ENCODE measurements at regions not wholly inside any gene's neighbourhood (a gene's known extent, or its start where the extent isn't known, plus 50 kb on each side); places are given as distances from the start of the nearest gene placed in this dataset.

DNA sequence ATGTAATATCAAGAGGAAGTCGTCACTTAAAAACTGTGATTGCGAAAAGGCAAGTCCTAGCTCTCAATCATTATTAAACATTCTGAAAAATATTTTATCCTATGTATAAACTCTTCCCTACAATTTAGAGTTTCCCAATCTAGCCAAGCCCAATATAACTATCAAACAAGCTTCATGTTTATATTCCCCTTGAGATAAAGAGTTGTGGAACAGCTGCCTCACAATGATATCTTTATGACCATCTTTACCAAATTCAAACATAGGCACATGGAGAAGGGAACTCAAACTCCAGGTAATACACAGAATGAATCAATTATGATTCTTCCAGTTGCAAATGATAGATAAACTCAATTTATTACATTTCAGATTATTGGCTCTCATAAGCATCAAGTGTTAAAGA is 1468.7 kb downstream of the EFNA5 start:
- Histone ChIP-seq H3K4me2 (ENCODE audit: low read depth, low read length) (no peak overlapping the region), H3K9me3 (ENCODE audit: control insufficient read depth, insufficient read depth, low read length) (no peaks in the 10 kb centered on the region), H3K14ac (replicated peaks; ENCODE audit: low read depth, low read length) (no peak overlapping the region), H2BK15ac (ENCODE audit: low read depth, low read length) (no peak overlapping the region), H2AK5ac (ENCODE audit: low read depth, low read length) (no peak overlapping the region), H3K23ac (ENCODE audit: low read depth, low read length) (no peak overlapping the region), H3K56ac (ENCODE audit: extremely low read depth, insufficient read depth, low read length) (no peak overlapping the region), H2AK9ac (replicated peaks; ENCODE audit: low read depth, low read length, poor library complexity) (no peak overlapping the region), H3K27ac (ENCODE audit: insufficient read depth, low read length) (no peak overlapping the region), H2AFZ (replicated peaks; ENCODE audit: low read length, poor library complexity) (no peak overlapping the region), H3K9me1 (ENCODE audit: insufficient read depth, low read length) (no peaks in the 10 kb centered on the region), H2BK5ac (ENCODE audit: low read depth, low read length, poor library complexity, severe bottlenecking) (no peak overlapping the region), H2BK120ac (ENCODE audit: low read depth, low read length) (no peak overlapping the region), H3K36me3 (ENCODE audit: control insufficient read depth, insufficient read depth, low read length) (no peaks in the 10 kb centered on the region), H3K18ac (ENCODE audit: low read depth, low read length) (no peak overlapping the region), H3K9ac (ENCODE audit: low read depth, low read length) (no peak overlapping the region), H4K8ac (ENCODE audit: low read depth in 2 of 2, low read length in 2 of 2) (no peak overlapping the region), H3K4me1 (ENCODE audit: control insufficient read depth, insufficient read depth, low read length) (no peaks in the 10 kb centered on the region), H3K4me3 (ENCODE audit: insufficient read depth, low read depth, low read length) (no peak overlapping the region), H4K20me1 (ENCODE audit: insufficient read depth, low read length) (no peaks in the 10 kb centered on the region), H2BK20ac (ENCODE audit: low read depth, low read length) (no peak overlapping the region), H3K4ac (ENCODE audit: low read depth, low read length) (no peak overlapping the region), H4K5ac (ENCODE audit: low read depth, low read length) (no peak overlapping the region), H4K91ac (ENCODE audit: insufficient read depth, low read depth, low read length) (no peak overlapping the region), H3K79me1 (ENCODE audit: low read depth in 1 of 2, low read length in 2 of 2) (no peaks in the 10 kb centered on the region), H3K27me3 (ENCODE audit: control insufficient read depth, insufficient read depth, low read length) (no peaks in the 10 kb centered on the region)
- intact Hi-C loops (cut with micrococcal nuclease) (no loop called here), in situ Hi-C loops (cut with MboI; ENCODE audit: low sequenced_read_pairs) (no loop called here), dilution Hi-C loops (cut with HindIII; ENCODE audit: low sequenced_read_pairs, unreplicated experiment) (no loop called here)
- TF ChIP-seq RFX5 (IDR thresholded peaks at IDR 0.05; ENCODE audit: low read depth, low read length) (no peak), MAZ (IDR thresholded peaks at IDR 0.05; ENCODE audit: borderline replicate concordance, low read depth, low read length) (no peak), SMC3 (IDR thresholded peaks at IDR 0.05; ENCODE audit: low read depth, low read length) (no peak), CHD1 (IDR thresholded peaks at IDR 0.05; ENCODE audit: low read depth, low read length) (no peak), POLR2A (IDR thresholded peaks at IDR 0.05; ENCODE audit: low read depth, low read length) (no peak), BHLHE40 (IDR thresholded peaks at IDR 0.05; ENCODE audit: low read depth, low read length) (no peak), MXI1 (IDR thresholded peaks at IDR 0.05; ENCODE audit: borderline replicate concordance, low read depth, low read length) (no peak), CEBPB (IDR thresholded peaks at IDR 0.05; ENCODE audit: low read depth, low read length) (no peak), RCOR1 (IDR thresholded peaks at IDR 0.05; ENCODE audit: insufficient replicate concordance, low read length) (no peak), NFE2L2 (IDR thresholded peaks at IDR 0.05; ENCODE audit: low read depth, low read length) (no peak), MAFK (IDR thresholded peaks at IDR 0.05; ENCODE audit: low read depth, low read length) (no peak), RAD21 (IDR thresholded peaks at IDR 0.05; ENCODE audit: low read length) (no peak), FOS (IDR thresholded peaks at IDR 0.05; ENCODE audit: low read depth, low read length) (no peak)
- TF ChIP-seq, protein P1, sequence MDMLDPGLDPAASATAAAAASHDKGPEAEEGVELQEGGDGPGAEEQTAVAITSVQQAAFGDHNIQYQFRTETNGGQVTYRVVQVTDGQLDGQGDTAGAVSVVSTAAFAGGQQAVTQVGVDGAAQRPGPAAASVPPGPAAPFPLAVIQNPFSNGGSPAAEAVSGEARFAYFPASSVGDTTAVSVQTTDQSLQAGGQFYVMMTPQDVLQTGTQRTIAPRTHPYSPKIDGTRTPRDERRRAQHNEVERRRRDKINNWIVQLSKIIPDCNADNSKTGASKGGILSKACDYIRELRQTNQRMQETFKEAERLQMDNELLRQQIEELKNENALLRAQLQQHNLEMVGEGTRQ (IDR thresholded peaks at IDR 0.05; ENCODE audit: low read depth, low read length): no peak
- TF ChIP-seq, protein P2, sequence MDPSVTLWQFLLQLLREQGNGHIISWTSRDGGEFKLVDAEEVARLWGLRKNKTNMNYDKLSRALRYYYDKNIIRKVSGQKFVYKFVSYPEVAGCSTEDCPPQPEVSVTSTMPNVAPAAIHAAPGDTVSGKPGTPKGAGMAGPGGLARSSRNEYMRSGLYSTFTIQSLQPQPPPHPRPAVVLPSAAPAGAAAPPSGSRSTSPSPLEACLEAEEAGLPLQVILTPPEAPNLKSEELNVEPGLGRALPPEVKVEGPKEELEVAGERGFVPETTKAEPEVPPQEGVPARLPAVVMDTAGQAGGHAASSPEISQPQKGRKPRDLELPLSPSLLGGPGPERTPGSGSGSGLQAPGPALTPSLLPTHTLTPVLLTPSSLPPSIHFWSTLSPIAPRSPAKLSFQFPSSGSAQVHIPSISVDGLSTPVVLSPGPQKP (IDR thresholded peaks at IDR 0.05; ENCODE audit: borderline replicate concordance, low read depth, low read length): no peak
- TF ChIP-seq, protein P3, sequence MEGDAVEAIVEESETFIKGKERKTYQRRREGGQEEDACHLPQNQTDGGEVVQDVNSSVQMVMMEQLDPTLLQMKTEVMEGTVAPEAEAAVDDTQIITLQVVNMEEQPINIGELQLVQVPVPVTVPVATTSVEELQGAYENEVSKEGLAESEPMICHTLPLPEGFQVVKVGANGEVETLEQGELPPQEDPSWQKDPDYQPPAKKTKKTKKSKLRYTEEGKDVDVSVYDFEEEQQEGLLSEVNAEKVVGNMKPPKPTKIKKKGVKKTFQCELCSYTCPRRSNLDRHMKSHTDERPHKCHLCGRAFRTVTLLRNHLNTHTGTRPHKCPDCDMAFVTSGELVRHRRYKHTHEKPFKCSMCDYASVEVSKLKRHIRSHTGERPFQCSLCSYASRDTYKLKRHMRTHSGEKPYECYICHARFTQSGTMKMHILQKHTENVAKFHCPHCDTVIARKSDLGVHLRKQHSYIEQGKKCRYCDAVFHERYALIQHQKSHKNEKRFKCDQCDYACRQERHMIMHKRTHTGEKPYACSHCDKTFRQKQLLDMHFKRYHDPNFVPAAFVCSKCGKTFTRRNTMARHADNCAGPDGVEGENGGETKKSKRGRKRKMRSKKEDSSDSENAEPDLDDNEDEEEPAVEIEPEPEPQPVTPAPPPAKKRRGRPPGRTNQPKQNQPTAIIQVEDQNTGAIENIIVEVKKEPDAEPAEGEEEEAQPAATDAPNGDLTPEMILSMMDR (conservative IDR thresholded peaks at IDR 0.05; ENCODE audit: low read depth, low read length): no peak
- no TSS peak for BruUV-seq (replicated peaks)
- ChIA-PET POLR2A (ENCODE audit: unreplicated experiment) (no interaction called here), CTCF (no interaction called here)
- ATAC-seq (ENCODE audit: low read depth): no peak
- WGBS, 2 experiments (ENCODE audit: extremely low coverage in 2 of 2, insufficient read length in 1 of 2): no CpG with 5 or more reads among the region's 2 CpGs
- DNase-seq: no peak

All from IMR-90 (cell line).